HG03196 (cell line): ENCODE measurements at regions not wholly inside any gene's neighbourhood (a gene's known extent, or its start where the extent isn't known, plus 50 kb on each side); places are given as distances from the start of the nearest gene placed in this dataset.
"Not testable (repeated sequence)": the region's sequence is repeated elsewhere in the genome, so short reads cannot be mapped to it uniquely, and the experiment has no call there.

Experiments
- ATAC-seq: cut with Tn5 transposase; IDR thresholded peaks from one replicate; pipeline ENCODE4 v1.9.1; 2021; ENCODE audit not compliant: unreplicated experiment

DNA sequence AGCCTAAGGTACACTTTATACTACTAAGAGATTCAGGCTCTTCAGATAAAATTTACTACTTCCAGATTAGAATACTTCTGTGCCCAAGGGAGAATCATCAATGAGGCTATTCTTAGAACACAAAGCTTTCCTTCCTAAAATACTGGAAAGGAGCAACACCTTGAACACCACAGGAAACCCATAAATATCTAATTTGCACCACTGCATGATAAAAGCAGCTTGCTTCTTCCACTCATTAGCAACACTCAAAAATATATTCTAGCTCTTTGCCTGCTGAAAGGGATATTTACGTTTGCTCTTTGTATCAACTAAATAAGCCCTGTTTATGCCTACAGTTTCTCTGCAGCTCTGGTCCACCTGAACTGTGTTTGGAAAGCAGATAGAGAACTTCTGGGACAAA lies 284.3 kb downstream of the RWDD3 start:
- ATAC-seq = no peak

DNA sequence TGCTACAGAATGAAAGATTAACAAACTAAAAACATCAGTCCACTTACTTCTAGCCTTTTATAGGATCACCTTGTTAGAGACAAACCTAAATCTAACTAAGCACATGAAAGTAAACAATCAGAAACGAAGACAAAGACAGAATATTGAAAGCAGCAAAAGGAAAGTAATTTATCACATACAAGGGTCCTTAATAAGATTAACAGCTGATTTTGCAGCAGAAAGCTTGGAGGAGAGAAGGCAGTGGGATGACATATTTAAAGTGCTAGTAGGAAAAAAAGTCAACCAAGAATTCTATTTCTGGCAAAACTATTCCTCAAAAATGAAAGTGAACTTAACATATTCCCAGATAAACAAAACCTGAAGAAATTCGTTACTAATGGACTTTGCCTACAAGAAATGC lies 286.4 kb downstream of the RWDD3 start:
- no peak for ATAC-seq

DNA sequence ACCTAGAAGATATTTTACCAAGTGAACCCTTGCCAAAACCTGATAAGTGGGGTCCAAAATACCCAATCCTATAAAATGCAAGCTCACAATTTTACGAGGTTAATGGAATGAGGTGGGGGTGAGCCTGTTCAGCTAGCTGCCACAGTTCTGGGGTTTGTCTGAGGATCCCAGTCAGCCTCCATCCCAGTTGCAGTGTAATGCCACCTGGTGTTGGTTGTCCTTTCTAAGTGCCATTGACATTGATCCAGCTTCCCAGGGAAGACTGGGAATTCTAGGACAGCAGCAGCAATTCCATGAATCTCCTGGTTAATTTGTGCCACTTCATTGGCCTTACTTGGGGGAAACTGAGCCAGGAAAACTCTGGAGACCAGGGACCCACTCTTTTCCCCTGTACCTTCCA lies 298.3 kb downstream of the RWDD3 start:
- no peak for ATAC-seq

DNA sequence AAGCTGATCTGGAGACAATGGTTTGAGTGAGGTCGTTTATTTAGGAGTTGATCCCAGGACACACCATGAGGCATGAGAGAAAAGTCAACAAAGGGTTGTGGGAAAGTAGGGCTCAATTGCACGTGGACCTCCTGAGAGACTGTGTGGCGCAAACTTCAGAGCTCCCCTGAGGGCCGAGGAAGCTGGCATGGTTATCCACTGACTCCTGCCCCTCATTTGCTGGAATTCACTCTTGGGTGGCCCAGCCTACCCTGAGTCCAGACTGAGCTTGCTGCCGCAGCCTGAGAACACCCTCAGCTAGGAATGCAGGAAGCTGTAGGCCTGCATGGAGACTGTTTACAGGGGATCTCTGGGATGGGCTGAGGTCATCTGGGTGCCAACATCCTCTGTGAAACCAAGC lies 301.0 kb downstream of the RWDD3 start:
- ATAC-seq = no peak

DNA sequence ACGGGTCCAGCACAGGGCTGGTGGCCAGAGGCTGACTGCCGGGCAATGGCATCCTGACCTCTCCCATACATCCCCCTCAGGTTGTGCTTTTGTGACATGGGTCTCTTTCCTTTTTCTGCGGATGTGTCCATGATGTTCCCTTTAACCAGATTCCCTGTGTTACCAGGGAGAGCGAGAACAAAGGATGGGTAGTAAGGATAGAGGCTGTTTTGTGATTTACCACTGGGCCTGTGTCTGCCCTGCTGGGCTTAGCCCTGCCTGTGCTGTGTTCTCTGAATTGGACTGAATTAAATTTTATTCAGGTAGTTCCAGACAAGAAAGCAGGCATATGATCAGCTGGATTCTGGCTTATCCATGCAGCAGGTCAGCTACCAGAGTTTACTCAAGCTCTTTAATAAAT lies 301.6 kb downstream of the RWDD3 start:
- no peak for ATAC-seq

DNA sequence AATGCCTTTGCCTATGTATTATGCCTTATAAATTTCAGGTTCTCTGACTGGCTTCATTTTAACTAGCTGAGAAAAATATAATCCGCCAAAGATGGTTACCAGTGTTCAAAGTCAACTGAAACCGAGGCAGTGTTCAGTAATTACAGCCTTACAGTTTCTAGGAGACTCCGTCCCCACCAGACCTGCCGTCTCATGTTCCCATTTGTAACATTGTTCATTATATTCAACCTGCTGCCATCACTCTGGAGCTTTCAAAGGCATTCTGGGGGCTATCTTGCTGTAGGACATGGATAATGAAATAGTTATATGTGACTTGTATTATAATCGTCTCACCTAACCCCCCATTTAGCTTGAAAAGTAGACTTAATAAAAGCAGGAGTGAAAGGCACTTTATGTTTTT lies 302.5 kb downstream of the RWDD3 start:
- ATAC-seq = no peak

DNA sequence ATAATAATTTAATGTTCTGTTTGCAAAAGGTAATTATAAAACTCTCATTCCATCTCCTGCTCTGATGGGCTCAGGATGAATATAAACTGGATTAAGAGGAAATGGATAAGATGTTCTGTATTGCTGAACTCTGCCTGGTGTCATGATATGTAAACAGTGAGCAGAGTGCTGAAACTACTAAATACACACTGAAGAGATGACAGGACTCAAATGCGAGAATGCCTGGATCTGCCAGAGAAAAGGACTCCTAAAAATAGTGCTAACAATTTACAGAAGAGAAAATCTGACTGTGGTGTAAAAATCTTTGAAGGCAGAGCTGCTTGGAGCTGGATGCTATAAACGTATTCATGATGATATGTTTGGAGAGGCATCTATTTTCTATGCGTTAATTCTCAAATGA lies 303.2 kb downstream of the RWDD3 start:
- ATAC-seq = no peak

DNA sequence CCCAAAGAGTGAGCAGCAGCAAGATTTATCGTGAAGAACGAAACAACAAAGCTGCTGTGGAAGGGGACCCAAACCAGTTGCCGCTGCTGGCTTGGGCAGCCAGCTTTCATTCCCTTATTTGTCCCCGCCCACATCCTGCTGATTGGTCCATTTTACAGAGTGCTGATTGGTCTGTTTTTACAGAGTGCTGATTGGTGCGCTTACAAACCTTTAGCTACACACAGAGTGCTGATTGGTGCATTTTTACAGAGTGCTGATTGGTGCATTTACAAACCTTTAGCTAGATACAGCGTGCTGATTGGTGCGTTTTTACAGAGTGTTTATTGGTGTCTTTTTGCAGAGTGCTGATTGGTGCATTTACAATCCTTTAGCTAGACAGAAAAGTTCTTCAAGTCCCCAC lies 304.2 kb downstream of the RWDD3 start:
- not testable (repeated sequence) for ATAC-seq

DNA sequence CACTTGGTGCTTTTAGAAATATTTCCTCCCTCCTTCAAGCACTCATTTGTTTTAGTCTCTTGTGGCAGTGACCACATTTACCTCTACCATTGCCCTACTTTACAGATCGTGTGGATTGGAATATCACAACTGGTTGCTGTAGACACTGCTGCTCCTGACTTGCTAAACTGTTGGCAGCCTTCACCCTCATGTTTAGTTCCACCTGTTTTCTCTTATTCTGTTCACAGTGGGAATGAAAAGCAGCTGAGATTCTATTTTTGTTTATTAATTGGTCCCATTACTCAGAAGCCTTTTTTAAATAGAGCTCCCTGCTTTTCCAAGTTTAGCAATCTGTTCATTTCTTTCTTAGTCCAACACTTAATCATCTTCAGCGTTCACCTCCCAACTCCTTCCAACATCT lies 308.9 kb downstream of the RWDD3 start:
- ATAC-seq = no peak

DNA sequence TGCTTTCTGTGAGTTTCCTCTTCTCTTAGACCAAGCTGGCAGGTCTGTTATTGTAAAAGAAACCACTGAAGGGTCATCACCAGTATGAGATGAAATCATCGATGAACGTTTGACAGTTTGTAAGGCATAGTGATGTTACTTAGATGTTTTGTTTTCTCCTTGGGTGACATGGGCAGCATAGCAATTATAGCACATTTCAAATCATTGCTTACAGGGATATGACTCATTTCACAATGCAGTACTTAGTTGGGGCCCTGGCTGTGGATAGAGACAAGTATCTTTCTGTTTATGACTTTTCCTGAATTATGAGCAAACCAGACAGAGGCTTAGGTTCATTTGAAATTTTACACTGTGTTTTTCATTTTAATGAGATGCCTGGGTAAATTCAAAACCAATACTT lies 313.0 kb downstream of the RWDD3 start:
- no peak for ATAC-seq

DNA sequence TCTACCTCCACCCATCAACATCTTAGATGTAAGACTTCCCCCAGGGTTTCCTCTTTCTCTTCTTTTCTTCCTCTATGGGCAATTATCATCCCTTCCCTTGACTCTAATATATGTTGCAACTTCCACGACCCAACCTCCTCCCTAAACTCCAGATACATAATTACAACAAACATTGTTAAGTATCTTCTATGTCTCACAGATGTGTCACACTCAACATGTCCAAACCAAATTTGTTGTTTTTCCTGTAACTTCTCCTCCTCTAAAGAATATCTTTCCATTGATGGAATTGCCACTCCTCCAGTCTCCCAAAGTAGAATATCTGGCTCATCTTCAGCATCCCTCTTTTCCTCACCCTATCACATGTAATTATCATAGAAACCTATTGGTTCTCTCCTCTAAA lies 314.2 kb downstream of the RWDD3 start:
- ATAC-seq = no peak

DNA sequence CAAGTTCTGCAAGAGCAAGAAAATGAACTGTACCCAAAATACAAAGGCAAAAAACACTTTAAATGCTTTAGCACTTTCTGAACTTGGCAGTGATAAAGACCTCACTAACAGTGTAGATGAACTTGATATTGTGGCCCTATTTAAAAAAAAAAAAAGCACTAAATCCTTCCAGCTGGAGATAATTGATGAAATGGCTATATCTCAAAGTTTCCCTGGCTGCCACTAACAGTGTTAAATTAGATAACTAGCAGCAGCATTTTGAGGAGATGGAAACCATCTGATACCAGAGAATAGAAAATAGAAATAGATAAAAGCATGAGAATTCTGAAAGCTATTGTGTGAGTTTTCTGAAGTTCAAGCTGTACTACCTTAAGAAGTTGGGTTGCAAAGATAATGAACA lies 317.2 kb downstream of the RWDD3 start:
- ATAC-seq = no peak

DNA sequence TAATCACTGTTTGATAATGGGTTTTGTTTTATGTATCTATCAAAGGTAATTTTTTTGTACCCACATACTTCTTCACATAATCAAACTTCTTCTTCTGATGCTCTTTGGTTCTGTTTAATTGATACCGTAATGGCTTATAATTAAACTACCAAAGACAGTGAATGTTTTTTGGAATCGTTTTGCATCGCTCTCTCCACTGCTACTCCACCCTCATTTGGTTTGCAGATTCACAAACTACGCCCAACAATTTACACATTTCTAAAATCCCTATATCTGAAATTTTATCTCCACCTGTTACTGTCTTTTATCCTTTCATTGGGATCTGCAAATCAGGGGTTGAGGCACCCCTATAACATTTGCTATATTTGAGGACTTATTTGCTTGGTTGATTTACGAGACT lies 319.6 kb downstream of the RWDD3 start:
- no peak for ATAC-seq

DNA sequence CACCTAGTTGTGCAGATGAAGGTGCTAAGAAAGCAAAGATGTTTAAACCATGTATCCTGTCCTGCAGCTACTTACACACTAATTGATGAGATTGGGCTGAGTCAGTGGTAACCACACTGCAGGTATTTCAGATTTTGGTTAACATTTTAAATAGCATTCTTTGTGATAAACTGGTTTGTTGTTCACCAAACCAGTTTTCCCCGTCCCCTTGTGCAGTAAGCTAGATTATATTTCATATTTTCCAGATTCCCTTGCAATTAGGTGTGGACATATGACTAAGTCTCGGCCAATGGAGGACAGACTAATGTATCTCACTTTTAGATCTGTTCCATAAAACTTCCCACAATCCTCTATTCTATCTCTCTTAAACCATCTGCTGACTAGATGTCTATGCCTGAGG lies 320.4 kb downstream of the RWDD3 start:
- no peak for ATAC-seq

DNA sequence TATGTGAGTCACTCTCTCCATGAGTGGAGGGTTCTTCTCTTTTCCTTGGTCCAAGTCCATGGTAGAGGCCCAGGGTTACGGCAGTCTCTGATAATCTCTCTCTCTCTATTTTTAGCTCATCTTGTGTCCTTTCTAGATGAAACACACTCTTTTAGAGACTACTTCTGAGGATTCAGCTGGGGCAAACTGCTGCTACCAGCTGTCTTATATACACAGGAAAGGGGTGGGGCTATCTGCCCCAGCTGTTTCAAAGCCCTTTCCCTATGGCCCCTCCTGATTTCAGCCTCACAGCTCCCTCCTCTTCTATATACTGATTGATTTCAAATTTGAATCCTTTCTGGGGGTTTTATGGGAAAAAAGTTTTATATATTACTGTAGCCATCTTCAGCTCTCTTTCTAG lies 324.8 kb downstream of the RWDD3 start:
- no peak for ATAC-seq

DNA sequence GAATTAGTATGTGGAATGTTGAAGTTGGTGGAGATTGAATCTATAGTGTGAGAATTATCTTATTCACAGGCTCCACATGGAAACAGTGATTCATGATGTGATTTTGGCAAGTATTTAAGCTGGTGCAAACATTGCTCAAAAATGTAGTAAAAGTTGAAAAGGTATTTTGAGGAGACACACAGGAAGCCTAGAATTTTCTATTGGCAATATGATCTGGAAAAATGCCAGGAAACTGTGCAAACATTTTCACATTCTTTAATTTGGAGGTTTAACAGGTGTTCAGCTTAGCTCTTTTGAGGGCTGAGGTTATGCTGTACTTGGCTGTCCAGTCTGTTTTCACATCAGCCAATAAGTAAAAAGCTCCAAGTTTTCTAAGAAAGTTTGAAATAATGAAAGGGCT lies 327.3 kb downstream of the RWDD3 start:
- no peak for ATAC-seq

DNA sequence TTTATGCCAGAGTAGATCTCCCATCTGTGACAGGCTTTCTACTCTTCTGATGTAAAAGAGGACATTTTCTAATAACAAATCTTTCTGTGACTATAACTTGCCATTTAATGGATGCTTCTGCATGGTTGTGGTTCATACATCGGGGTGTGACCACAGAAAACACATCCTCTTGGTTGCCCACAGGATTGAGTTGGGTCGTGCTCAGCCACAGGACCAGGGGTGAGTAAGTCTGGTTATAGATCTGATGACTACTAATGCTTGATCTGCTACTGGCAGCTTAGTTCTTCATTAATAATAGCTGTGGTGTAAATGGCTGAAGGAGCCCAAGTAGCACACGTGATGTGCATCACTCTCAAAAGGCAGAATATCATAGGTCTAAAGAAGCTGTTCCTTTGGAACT lies 328.2 kb downstream of the RWDD3 start:
- no peak for ATAC-seq

DNA sequence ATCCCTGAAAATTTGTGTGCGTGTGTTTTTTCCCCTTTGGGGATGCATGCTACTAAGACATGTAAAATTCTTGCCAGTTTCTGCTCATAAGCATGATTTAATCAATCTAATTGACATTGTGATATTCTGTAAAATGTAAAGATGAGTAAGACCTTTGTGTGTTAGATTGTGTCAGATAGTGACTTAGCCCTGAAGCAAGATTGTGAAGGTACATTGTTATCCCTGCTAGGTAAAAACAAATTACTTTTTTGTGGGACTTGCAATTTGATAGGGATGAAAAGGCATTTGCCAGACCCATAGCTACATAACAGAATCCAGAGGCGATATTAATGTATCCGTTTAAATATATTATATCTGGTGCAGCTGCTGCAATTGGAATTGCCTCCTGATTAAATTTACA lies 338.0 kb downstream of the RWDD3 start:
- no peak for ATAC-seq

DNA sequence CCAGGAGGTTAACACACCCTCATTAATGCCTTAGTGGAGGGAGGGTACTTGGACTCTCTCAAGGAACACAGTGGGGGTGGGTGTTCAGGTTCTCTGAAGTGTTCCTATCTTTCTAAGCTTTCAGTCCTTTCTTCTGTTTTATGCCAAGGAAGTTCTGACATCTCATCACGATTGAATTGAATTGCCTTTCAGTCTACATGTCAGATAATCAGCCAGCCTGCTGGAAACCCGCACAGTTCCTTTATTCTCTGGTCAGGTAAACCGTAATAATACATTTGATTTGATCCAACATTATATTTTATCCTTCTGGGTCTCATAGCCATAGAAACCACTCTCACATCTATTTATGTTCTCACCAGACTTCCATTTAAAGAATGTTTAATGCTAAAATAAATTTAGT lies 339.0 kb downstream of the RWDD3 start:
- ATAC-seq = no peak

DNA sequence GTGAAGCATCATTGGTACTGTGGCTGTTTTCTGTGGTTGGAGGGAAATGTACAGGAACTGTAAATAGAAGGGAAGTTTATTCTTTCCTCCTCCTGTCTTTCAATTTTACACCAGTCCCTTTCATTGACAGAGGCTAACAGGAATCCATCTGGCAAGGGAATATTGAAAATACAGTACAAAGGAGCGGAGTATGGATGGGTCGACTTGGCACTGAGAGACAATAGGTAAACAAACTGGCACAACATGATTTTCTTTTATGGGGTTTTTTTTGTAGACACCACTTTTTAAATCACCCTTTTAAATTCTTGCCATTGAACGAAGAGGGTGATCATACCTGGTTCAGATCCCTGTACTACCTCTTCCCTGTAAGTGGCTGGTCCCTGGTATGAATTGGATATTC lies 341.3 kb downstream of the RWDD3 start:
- ATAC-seq = no peak

DNA sequence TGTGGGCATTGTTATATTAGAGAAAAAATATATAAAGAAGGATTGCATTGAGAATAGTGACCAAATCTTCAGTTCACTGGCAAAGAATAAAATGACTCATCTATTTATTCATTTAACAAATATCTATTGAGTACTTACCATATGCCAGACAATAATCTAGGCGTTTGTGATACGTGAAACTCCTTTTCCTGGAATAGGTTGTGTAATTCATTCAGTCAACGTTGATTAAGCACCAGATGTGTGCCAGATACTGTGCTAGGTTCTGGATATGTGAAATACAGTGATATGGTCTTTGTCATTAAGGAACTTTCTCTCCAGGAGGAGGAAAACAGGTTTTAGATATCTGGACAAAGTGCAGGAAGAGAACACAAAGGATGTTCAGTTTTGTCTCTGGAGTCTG lies 344.5 kb downstream of the RWDD3 start:
- no peak for ATAC-seq

DNA sequence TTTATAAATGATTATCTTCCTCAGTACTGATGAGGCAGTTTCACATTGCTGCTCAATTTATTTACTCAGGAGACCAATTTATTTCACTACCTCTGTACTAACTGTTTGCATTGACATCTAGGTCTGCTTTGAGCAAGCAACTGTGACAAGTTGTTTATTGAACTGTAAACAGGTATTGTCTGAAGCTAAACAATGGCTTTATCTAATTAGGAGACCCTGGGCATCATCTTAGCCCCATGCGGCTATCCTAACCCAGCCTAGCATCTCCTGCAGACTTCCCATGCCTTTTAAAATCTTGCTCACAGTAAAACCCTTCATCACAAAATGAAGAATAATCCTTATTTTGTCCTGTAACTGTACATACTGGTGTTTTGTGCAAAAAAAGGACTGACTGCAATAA lies 348.2 kb downstream of the RWDD3 start:
- no peak for ATAC-seq

DNA sequence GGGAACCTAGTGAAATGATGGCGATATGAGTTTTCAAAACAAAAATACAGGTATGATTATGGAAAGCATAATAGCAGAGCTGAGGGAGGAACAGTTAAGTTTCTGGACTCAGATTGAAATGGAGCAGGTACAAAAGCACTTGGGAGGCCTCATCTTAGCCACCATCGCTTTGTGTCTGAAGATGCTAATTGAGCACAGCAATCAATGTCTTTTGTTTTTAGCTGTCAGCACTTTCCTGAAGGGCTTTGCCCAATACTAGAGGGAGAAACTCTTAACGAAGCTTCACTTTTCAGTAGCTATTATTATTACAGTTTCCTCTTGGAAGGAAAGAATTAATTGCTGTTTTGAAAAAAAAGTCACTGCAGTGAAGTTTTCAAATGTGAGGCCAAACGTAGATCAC lies 348.7 kb downstream of the RWDD3 start:
- no peak for ATAC-seq

DNA sequence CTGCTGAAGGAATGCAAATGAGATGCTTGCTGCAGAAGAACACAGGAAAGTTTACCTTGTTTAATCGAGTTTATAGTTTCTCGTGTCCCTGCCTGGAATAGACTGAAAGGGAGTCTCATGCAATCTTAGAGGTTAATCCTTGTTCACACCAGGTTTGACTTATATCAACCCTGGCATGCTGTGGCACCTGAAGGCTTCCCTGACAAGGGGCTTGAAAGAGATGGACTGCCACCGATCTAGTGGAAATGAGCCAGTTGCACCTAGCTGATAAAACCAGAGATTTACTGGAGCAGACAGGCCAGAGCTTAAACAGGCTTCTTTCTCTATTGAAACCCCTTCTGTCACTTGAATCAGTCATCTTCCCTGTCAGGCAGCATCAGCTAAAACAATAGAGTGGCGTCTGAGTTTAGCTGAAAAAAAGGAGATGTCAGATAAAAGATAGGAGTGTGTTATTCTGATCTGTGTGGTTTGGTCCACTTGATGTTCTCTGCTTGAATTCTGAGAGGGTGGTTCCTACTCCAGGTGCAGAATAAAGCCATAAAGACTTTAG lies 349.7 kb downstream of the RWDD3 start:
- ATAC-seq = no peak
